Neural crest cell (in vitro differentiated cells): ENCODE measurements at regions not wholly inside any gene's neighbourhood (a gene's known extent, or its start where the extent isn't known, plus 50 kb on each side); places are given as distances from the start of the nearest gene placed in this dataset.

ENCODE experiments used
- DNase-seq: peaks from one replicate; pipeline ENCODE4 v3.0.0; 2021; ENCODE audit warnings: low read depth, mixed read lengths, low spot score
- H3K27ac Mint-ChIP-seq: one replicate; pipeline ENCODE4 v1.8.0; 2021; ENCODE audit warnings: mild to moderate bottlenecking, mixed read lengths; ENCODE audit not compliant: unreplicated experiment
- H3K27me3 Mint-ChIP-seq: 2 replicates; pipeline ENCODE4 v1.8.0; 2021; ENCODE audit warnings: low read depth, mild to moderate bottlenecking, mixed read lengths
- H3K36me3 Mint-ChIP-seq: 2 replicates; pipeline ENCODE4 v1.8.0; 2021; ENCODE audit warnings: low read depth, mild to moderate bottlenecking, mixed read lengths
- H3K4me1 Mint-ChIP-seq: 2 replicates; pipeline ENCODE4 v1.8.0; 2021; ENCODE audit warnings: mixed read lengths
- H3K4me3 Mint-ChIP-seq: one replicate; pipeline ENCODE4 v1.8.0; 2021; ENCODE audit warnings: mild to moderate bottlenecking, mixed read lengths
- H3K9me3 Mint-ChIP-seq: 2 replicates; pipeline ENCODE4 v1.8.0; 2021; ENCODE audit warnings: mixed read lengths
- CTCF ChIP-seq: fragments of 200-600 bp; sonication (generic); conservative IDR thresholded peaks from 2 replicates; pipeline ENCODE4 v1.5.0; 2021; ENCODE audit warnings: antibody characterized with exemption, mild to moderate bottlenecking

GRCh38 chr20:16220826-16221225 lies 352.4 kb downstream of the KIF16B start:
- no peaks in the 10 kb centered on the region for H3K27me3 Mint-ChIP-seq
- H3K9me3 Mint-ChIP-seq: peaks cover 14% of the 10 kb centered on the region
- TF ChIP-seq CTCF: no peak
- no peaks in the 10 kb centered on the region for H3K36me3 Mint-ChIP-seq
- H3K27ac Mint-ChIP-seq: no peak overlapping the region
- no peak overlapping the region for H3K4me3 Mint-ChIP-seq
- H3K4me1 Mint-ChIP-seq: peaks cover 23% of the 10 kb centered on the region
- DNase-seq: no peak

- H3K9me3 Mint-ChIP-seq: peaks cover 11% of the 10 kb centered on the region
- no peak for TF ChIP-seq CTCF
- H3K27ac Mint-ChIP-seq: no peak overlapping the region
- DNase-seq: no peak
- H3K27me3 Mint-ChIP-seq: no peaks in the 10 kb centered on the region
- no peak overlapping the region for H3K4me3 Mint-ChIP-seq
- H3K4me1 Mint-ChIP-seq: peaks cover 24% of the 10 kb centered on the region
- no peaks in the 10 kb centered on the region for H3K36me3 Mint-ChIP-seq
Observed at GRCh38 chr20:16219182-16219581, 354.1 kb downstream of the KIF16B start.

GRCh38 chr20:16216914-16217230 lies 356.4 kb downstream of the KIF16B start:
- Mint-ChIP-seq H3K27me3 (no peaks in the 10 kb centered on the region), H3K9me3 (peaks cover 11% of the 10 kb centered on the region), H3K36me3 (no peaks in the 10 kb centered on the region), H3K27ac (no peak overlapping the region), H3K4me3 (no peak overlapping the region), H3K4me1 (peaks cover 24% of the 10 kb centered on the region)
- no peak for TF ChIP-seq CTCF
- DNase-seq: no peak

- no peaks in the 10 kb centered on the region for H3K27me3 Mint-ChIP-seq
- H3K9me3 Mint-ChIP-seq: peaks cover 11% of the 10 kb centered on the region
- DNase-seq: no peak
- no peak overlapping the region for H3K27ac Mint-ChIP-seq
- no peaks in the 10 kb centered on the region for H3K36me3 Mint-ChIP-seq
- peaks cover 24% of the 10 kb centered on the region for H3K4me1 Mint-ChIP-seq
- no peak for TF ChIP-seq CTCF
- no peak overlapping the region for H3K4me3 Mint-ChIP-seq
Observed at GRCh38 chr20:16216227-16216913, 356.9 kb downstream of the KIF16B start.

- no peak for TF ChIP-seq CTCF
- no peak overlapping the region for H3K4me3 Mint-ChIP-seq
- peaks cover 24% of the 10 kb centered on the region for H3K4me1 Mint-ChIP-seq
- peaks cover 7% of the 10 kb centered on the region for H3K9me3 Mint-ChIP-seq
- H3K27me3 Mint-ChIP-seq: no peaks in the 10 kb centered on the region
- H3K27ac Mint-ChIP-seq: no peak overlapping the region
- no peaks in the 10 kb centered on the region for H3K36me3 Mint-ChIP-seq
- no peak for DNase-seq
Observed at GRCh38 chr20:16215041-16215440, 358.2 kb downstream of the KIF16B start.
